ENCODE measurements at regions not wholly inside any gene's neighbourhood (a gene's known extent, or its start where the extent isn't known, plus 50 kb on each side); places are given as distances from the start of the nearest gene placed in this dataset.

DNA sequence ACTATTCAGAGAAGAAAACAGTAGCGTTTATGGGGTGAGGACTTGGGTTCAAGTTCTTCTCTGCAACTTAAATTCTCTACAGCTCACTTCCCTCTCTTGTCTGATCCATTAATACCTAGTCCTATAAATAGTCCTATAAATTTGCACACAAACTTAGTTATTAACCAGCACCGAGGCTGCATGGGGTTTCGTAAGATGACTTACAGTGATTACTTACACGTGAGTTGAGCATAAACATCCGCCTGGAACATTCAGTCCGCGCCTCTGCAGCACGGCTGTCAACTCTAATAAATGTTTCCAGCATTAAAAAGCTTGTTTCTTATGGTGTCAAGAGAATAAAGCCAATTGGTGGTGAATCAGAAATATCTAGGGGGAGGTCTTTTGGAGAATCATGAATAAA lies 103.0 kb upstream of the ENPP6 start:
- H3K4me2 ChIP-seq (ENCODE audit: insufficient read depth in 1 of 2, low read depth in 2 of 2, low read length in 2 of 2): no peak overlapping the region
- no peak overlapping the region for H3K56ac ChIP-seq (replicated peaks; ENCODE audit: insufficient read length, low read depth, low read length)
- H3K14ac ChIP-seq (ENCODE audit: insufficient read length): no peak overlapping the region
- FAIRE-seq (no peak), DNase-seq (ENCODE audit: low read depth in 1 of 2, low spot score in 2 of 2) (no peak)
- H3K23ac ChIP-seq (ENCODE audit: insufficient read length): no peak overlapping the region
- no peaks in the 10 kb centered on the region for H4K20me1 ChIP-seq (replicated peaks in 1 of 2; ENCODE audit: control insufficient read depth in 1 of 2, insufficient read depth in 2 of 2, low read length in 2 of 2)
- H3K9ac ChIP-seq (replicated peaks in 1 of 4; ENCODE audit: extremely low read depth in 1 of 4, low read depth in 3 of 4, low read length in 3 of 4): no peak overlapping the region
- no peak overlapping the region for H2BK120ac ChIP-seq (replicated peaks; ENCODE audit: low read depth, low read length)
- H3K4me1 ChIP-seq (replicated peaks in 1 of 4; ENCODE audit: control insufficient read depth in 3 of 4, insufficient read depth in 4 of 4, low read length in 3 of 4): no peaks in the 10 kb centered on the region
- H2BK20ac ChIP-seq (ENCODE audit: low read length): no peak overlapping the region
- H3K9me3 ChIP-seq (ENCODE audit: insufficient read depth in 2 of 2, low read depth in 1 of 2, low read length in 1 of 2): no peaks in the 10 kb centered on the region
- H3K79me2 ChIP-seq (ENCODE audit: control insufficient read depth in 1 of 2, insufficient read depth in 2 of 2, low read length in 2 of 2): no peaks in the 10 kb centered on the region
- no peak overlapping the region for H4K91ac ChIP-seq (replicated peaks; ENCODE audit: insufficient read length, low read length)
- no peak overlapping the region for H2AK5ac ChIP-seq (ENCODE audit: low read depth, low read length)
- no peak overlapping the region for H3K4me3 ChIP-seq (ENCODE audit: extremely low read depth in 1 of 4, insufficient read depth in 2 of 4, low read depth in 3 of 4, low read length in 4 of 4)
- H4K5ac ChIP-seq (ENCODE audit: insufficient read length, low read depth, low read length): no peak overlapping the region
- no peaks in the 10 kb centered on the region for H3K79me1 ChIP-seq (ENCODE audit: low read depth, low read length)
- H3K36me3 ChIP-seq (ENCODE audit: control insufficient read depth in 2 of 4, insufficient read depth in 4 of 4, low read length in 3 of 4): no peaks in the 10 kb centered on the region
- no peak overlapping the region for H2AFZ ChIP-seq (ENCODE audit: low read length)
- no peak overlapping the region for H3K27ac ChIP-seq (ENCODE audit: low read depth, low read length)
- H3K23me2 ChIP-seq (ENCODE audit: low read depth, low read length): no peaks in the 10 kb centered on the region
- no peak overlapping the region for H3K18ac ChIP-seq (ENCODE audit: extremely low read depth, low read length)
- CTCF ChIA-PET (ENCODE audit: partially characterized antibody): interaction anchor here (0.9 to 2.1 kb wide), 3 partner anchors 16 to 56 kb away, joined by 3 to 7 read pairs (median 3); no protein-coding TSS in a partner anchor
- whole genome bisulfite sequencing, 2 experiments (ENCODE audit: extremely low coverage in 1 of 2, insufficient coverage in 1 of 2, insufficient read length in 1 of 2, insufficient replicate concordance in 2 of 2, low coverage in 1 of 2, low lambda C conversion rate in 2 of 2, missing lambda C conversion rate in 1 of 2): 90% methylated on average over 8 of the region's 8 CpGs; no CpG with 5 or more reads in 1 of the 2 experiments
- no peaks in the 10 kb centered on the region for H3K27me3 ChIP-seq (replicated peaks in 1 of 4; ENCODE audit: control insufficient read depth in 3 of 4, extremely low read depth in 1 of 4, insufficient read depth in 3 of 4, low read length in 3 of 4)
- H4K8ac ChIP-seq (ENCODE audit: extremely low read depth, insufficient read depth, low read length): no peak overlapping the region
- H2BK12ac ChIP-seq (ENCODE audit: low read depth, low read length): no peak overlapping the region
- H2BK15ac ChIP-seq (ENCODE audit: low read length): no peak overlapping the region
- no peak overlapping the region for H2BK5ac ChIP-seq (ENCODE audit: low read depth, low read length)
- no peak overlapping the region for H3K4ac ChIP-seq (replicated peaks; ENCODE audit: insufficient read length, low read depth, low read length)
- POLR2A ChIA-PET (ENCODE audit: partially characterized antibody): interaction anchor here (0.8 kb wide), 1 partner anchor 366 kb away, joined by 3 read pairs; no protein-coding TSS in a partner anchor
- TF ChIP-seq KDM1A (IDR thresholded peaks at IDR 0.05; ENCODE audit: borderline replicate concordance, low read length): no peak
- no peak for TF ChIP-seq BACH1 (IDR thresholded peaks at IDR 0.05; ENCODE audit: low read length)
- TF ChIP-seq YY1 (IDR thresholded peaks at IDR 0.05; ENCODE audit: low read depth, low read length): no peak
- no peak for TF ChIP-seq CEBPB (IDR thresholded peaks at IDR 0.05; ENCODE audit: low read depth, low read length)
- no peak for TF ChIP-seq POU5F1 (IDR thresholded peaks at IDR 0.05; ENCODE audit: low read depth, low read length)
- no peak for TF ChIP-seq SIX5 (IDR thresholded peaks at IDR 0.05; ENCODE audit: low read depth, low read length)
- no peak for TF ChIP-seq EZH2 (IDR thresholded peaks at IDR 0.05; ENCODE audit: low read depth, low read length, severe bottlenecking)
- TF ChIP-seq TAF7 (optimal IDR thresholded peaks at IDR 0.05; ENCODE audit: borderline replicate concordance, low read depth, low read length): no peak
- TF ChIP-seq, protein P1, sequence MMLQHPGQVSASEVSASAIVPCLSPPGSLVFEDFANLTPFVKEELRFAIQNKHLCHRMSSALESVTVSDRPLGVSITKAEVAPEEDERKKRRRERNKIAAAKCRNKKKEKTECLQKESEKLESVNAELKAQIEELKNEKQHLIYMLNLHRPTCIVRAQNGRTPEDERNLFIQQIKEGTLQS (IDR thresholded peaks at IDR 0.05; ENCODE audit: insufficient read depth, low read depth, low read length): no peak
- TF ChIP-seq, protein P2, sequence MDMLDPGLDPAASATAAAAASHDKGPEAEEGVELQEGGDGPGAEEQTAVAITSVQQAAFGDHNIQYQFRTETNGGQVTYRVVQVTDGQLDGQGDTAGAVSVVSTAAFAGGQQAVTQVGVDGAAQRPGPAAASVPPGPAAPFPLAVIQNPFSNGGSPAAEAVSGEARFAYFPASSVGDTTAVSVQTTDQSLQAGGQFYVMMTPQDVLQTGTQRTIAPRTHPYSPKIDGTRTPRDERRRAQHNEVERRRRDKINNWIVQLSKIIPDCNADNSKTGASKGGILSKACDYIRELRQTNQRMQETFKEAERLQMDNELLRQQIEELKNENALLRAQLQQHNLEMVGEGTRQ (IDR thresholded peaks at IDR 0.05; ENCODE audit: low read length): no peak
- TF ChIP-seq TBP (IDR thresholded peaks at IDR 0.05; ENCODE audit: low read depth, low read length): no peak
- no peak for TF ChIP-seq CHD2 (IDR thresholded peaks at IDR 0.05; ENCODE audit: low read length)
- no peak for TF ChIP-seq NANOG (IDR thresholded peaks at IDR 0.05; ENCODE audit: insufficient read depth, low read depth, low read length, poor library complexity, severe bottlenecking)
- no peak for TF ChIP-seq PHF8 (conservative IDR thresholded peaks at IDR 0.05; ENCODE audit: low read depth, low read length)
